Suprapubic skin (tissue), 4 donors: ENCODE measurements at regions not wholly inside any gene's neighbourhood (a gene's known extent, or its start where the extent isn't known, plus 50 kb on each side); places are given as distances from the start of the nearest gene placed in this dataset.

ENCODE experiments used
- DNase-seq, 2 donors: peaks; one replicate each; pipeline ENCODE4 v3.0.0-alpha.2; 2019; ENCODE audit warnings: low spot score in 2 of 2
- H3K27ac ChIP-seq: fragments of 200-600 bp; sonication (generic); one replicate; pipeline ENCODE4 v1.5.1; 2019
- H3K27me3 ChIP-seq: fragments of 200-600 bp; sonication (generic); one replicate; pipeline ENCODE4 v1.5.1; 2019
- H3K36me3 ChIP-seq: fragments of 200-600 bp; sonication (generic); one replicate; pipeline ENCODE4 v1.5.1; 2019
- H3K4me1 ChIP-seq: fragments of 200-600 bp; sonication (generic); one replicate; pipeline ENCODE4 v1.5.1; 2019
- H3K4me3 ChIP-seq: fragments of 200-600 bp; sonication (generic); one replicate; pipeline ENCODE4 v1.5.1; 2019; ENCODE audit warnings: mild to moderate bottlenecking
- H3K9me3 ChIP-seq: fragments of 200-600 bp; sonication (generic); one replicate; pipeline ENCODE4 v1.5.1; 2019
- CTCF ChIP-seq, 2 donors: fragments of 200-600 bp in 1 of 2; fragments of 450-650 bp in 1 of 2; sonication (generic) in 1 of 2; IDR thresholded peaks; one replicate each; pipeline ENCODE4 v1.5.1; 2016 to 2019; ENCODE audit warnings: antibody characterized with exemption in 2 of 2, mild to moderate bottlenecking in 1 of 2, moderate library complexity in 1 of 2
- EP300 ChIP-seq: sonication (generic); formaldehyde crosslinking; IDR thresholded peaks from one replicate; pipeline ENCODE4 v1.6.1; 2017; ENCODE audit warnings: antibody characterized with exemption
- POLR2A ChIP-seq, 2 donors: fragments of 450-650 bp; IDR thresholded peaks; one replicate each; pipeline ENCODE4 v1.6.1; 2017; ENCODE audit warnings: antibody characterized with exemption in 2 of 2, mild to moderate bottlenecking in 2 of 2, moderate library complexity in 2 of 2
- POLR2AphosphoS5 ChIP-seq, 3 donors: sonication (generic); formaldehyde crosslinking; IDR thresholded peaks; one replicate each; pipeline ENCODE4 v1.6.1; 2017; ENCODE audit warnings: antibody characterized with exemption in 3 of 3
- WGBS: methylation state at CpG from one replicate; pipeline ENCODE4 v1.1.5; 2018; 5-methylcytosine and 5-hydroxymethylcytosine counted together

- H3K4me1 ChIP-seq, result peaks cover 7% of the 10 kb centered on the region
- H3K27me3 ChIP-seq, result peaks cover 5% of the 10 kb centered on the region
- H3K36me3 ChIP-seq, result no peaks in the 10 kb centered on the region
- TF ChIP-seq CTCF (IDR thresholded peaks at IDR 0.05) (no peak), POLR2A (IDR thresholded peaks at IDR 0.05) (no peak), POLR2AphosphoS5 (IDR thresholded peaks at IDR 0.05) (no peak), EP300 (no peak)
- H3K4me3 ChIP-seq, result no peak overlapping the region
- no peak for DNase-seq
- 76% methylated on average over 4 of the region's 4 CpGs for WGBS
- no peak overlapping the region for H3K27ac ChIP-seq
- H3K9me3 ChIP-seq, result no peaks in the 10 kb centered on the region
These were observed 62.3 kb upstream of the TMPO start for GRCh38 chr12:98453070-98453469.

DNA sequence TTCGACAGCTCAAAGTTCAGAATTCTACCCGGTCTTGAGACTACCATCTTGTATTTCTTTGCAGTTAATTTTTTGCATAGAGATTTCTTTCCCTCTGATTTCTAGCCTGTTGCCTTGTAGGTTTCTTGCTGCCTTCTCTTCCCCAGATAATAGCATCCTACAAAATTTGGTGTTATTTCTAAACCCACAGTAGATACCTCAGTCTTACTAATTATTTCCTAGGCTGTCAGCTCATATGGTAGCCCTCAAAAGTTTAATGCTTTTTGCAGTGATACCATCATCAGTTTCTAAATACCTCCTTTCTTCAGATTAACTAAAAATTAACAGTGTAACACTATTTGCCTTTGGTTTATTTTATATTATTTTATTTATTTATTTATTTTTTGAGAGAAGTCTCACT, 61.9 kb upstream of the TMPO start:
- 89% methylated on average over 2 of the region's 2 CpGs for WGBS
- Histone ChIP-seq H3K27me3 (peaks cover 5% of the 10 kb centered on the region), H3K4me3 (no peak overlapping the region), H3K36me3 (no peaks in the 10 kb centered on the region), H3K4me1 (peaks cover 7% of the 10 kb centered on the region), H3K27ac (no peak overlapping the region), H3K9me3 (no peaks in the 10 kb centered on the region)
- no peak for TF ChIP-seq EP300
- no peak for TF ChIP-seq CTCF (IDR thresholded peaks at IDR 0.05)
- no peak for TF ChIP-seq POLR2A (IDR thresholded peaks at IDR 0.05)
- no peak for TF ChIP-seq POLR2AphosphoS5 (IDR thresholded peaks at IDR 0.05)
- DNase-seq, result no peak

- TF ChIP-seq EP300, result no peak
- no peak for TF ChIP-seq POLR2A (IDR thresholded peaks at IDR 0.05)
- no peak for TF ChIP-seq CTCF (IDR thresholded peaks at IDR 0.05)
- TF ChIP-seq POLR2AphosphoS5 (IDR thresholded peaks at IDR 0.05), result no peak
- peaks cover 5% of the 10 kb centered on the region for H3K27me3 ChIP-seq
- H3K9me3 ChIP-seq, result no peaks in the 10 kb centered on the region
- no peak overlapping the region for H3K4me3 ChIP-seq
- H3K36me3 ChIP-seq, result no peaks in the 10 kb centered on the region
- peaks cover 7% of the 10 kb centered on the region for H3K4me1 ChIP-seq
- no peak overlapping the region for H3K27ac ChIP-seq
- 75% methylated on average over 3 of the region's 3 CpGs for WGBS
- no peak for DNase-seq
These were observed 59.3 kb upstream of the TMPO start for GRCh38 chr12:98456041-98456440.

- H3K4me1 ChIP-seq, result peaks cover 7% of the 10 kb centered on the region
- H3K27ac ChIP-seq, result no peak overlapping the region
- H3K27me3 ChIP-seq, result peaks cover 5% of the 10 kb centered on the region
- no peaks in the 10 kb centered on the region for H3K36me3 ChIP-seq
- no peak for DNase-seq
- TF ChIP-seq EP300 (no peak), CTCF (IDR thresholded peaks at IDR 0.05) (no peak), POLR2AphosphoS5 (IDR thresholded peaks at IDR 0.05) (no peak), POLR2A (IDR thresholded peaks at IDR 0.05) (no peak)
- WGBS, result 16% methylated on average over 36 of the region's 50 CpGs
- peak overlapping the region; percentile 45 for H3K4me3 ChIP-seq
- no peaks in the 10 kb centered on the region for H3K9me3 ChIP-seq
These were observed 58.5 kb upstream of the TMPO start for GRCh38 chr12:98456576-98457573.

- Histone ChIP-seq H3K9me3 (no peaks in the 10 kb centered on the region), H3K36me3 (no peaks in the 10 kb centered on the region), H3K4me3 (no peak overlapping the region), H3K4me1 (no peaks in the 10 kb centered on the region), H3K27me3 (no peaks in the 10 kb centered on the region), H3K27ac (no peak overlapping the region)
- WGBS, result 63% methylated on average over 1 of the region's 1 CpG
- no peak for DNase-seq
- TF ChIP-seq EP300, result no peak
- no peak for TF ChIP-seq POLR2AphosphoS5 (IDR thresholded peaks at IDR 0.05)
- no peak for TF ChIP-seq CTCF (IDR thresholded peaks at IDR 0.05)
- TF ChIP-seq POLR2A (IDR thresholded peaks at IDR 0.05), result no peak
These were observed 51.2 kb upstream of the TMPO start for GRCh38 chr12:98464190-98464589.
